Esophagus squamous epithelium (tissue), 4 donors: ENCODE measurements at regions not wholly inside any gene's neighbourhood (a gene's known extent, or its start where the extent isn't known, plus 50 kb on each side); places are given as distances from the start of the nearest gene placed in this dataset.

Experiments
- POLR2A ChIP-seq, 4 donors: fragments of 450-650 bp; IDR thresholded peaks; one replicate each; pipeline ENCODE4 v1.6.1; 2017; ENCODE audit warnings: antibody characterized with exemption in 4 of 4, mild to moderate bottlenecking in 4 of 4, moderate library complexity in 3 of 4
- TF ChIP-seq, protein P1 (sequence below), 6 experiments: fragments of 450-650 bp in 4 of 6; fragments of 200-600 bp in 2 of 6; sonication (generic) in 2 of 6; IDR thresholded peaks; one replicate each; pipeline ENCODE4 v1.5.1; 2016 to 2019; ENCODE audit warnings: antibody characterized with exemption in 6 of 6, mild to moderate bottlenecking in 4 of 6, moderate library complexity in 4 of 6

DNA sequence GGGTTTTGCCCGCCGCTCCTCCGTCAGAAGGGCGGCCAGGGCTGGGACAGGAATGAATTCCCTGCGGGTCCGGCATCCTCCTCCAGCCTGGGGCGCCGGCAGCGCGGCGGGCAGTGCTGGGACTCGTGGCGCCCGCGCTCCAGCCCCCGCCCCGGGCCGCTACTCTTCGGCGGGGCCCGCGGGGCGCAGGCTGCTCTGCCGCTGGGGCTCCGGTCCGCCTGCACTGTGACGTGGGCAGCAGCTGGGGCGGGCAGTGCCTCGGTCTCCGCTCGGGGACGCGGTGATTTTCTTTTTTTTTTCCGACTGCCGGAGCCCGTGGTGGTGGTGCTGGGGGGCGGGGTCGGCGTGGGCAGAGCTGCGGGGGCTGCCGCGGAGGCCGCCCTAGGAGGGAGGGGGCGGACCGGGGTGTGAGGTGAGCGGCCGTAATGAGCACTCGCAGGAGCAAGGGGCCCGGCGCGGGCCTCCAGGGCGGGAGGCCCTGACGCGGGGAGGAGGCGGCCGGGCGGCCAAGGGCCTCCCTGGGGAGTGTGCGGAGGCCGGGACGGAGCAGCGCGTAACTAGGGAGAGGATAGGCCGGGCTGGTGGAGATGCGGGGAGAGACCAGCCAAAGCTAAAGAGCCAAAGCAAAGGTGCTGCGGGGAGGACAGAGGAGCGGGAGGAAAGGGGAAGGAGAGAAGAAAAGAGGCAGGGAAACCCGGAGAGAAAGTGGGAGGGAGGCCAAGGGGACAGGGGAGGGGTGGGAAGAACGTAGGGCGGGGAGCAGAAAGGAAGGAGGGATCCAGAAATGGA, 73.3 kb upstream of the ZBED5 start:
- TF ChIP-seq, protein P1, sequence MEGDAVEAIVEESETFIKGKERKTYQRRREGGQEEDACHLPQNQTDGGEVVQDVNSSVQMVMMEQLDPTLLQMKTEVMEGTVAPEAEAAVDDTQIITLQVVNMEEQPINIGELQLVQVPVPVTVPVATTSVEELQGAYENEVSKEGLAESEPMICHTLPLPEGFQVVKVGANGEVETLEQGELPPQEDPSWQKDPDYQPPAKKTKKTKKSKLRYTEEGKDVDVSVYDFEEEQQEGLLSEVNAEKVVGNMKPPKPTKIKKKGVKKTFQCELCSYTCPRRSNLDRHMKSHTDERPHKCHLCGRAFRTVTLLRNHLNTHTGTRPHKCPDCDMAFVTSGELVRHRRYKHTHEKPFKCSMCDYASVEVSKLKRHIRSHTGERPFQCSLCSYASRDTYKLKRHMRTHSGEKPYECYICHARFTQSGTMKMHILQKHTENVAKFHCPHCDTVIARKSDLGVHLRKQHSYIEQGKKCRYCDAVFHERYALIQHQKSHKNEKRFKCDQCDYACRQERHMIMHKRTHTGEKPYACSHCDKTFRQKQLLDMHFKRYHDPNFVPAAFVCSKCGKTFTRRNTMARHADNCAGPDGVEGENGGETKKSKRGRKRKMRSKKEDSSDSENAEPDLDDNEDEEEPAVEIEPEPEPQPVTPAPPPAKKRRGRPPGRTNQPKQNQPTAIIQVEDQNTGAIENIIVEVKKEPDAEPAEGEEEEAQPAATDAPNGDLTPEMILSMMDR (IDR thresholded peaks at IDR 0.05), result no peak
- TF ChIP-seq POLR2A (IDR thresholded peaks at IDR 0.05), result peak in 1 of 4 donors; percentile 57
